ENCODE measurements at regions not wholly inside any gene's neighbourhood (a gene's known extent, or its start where the extent isn't known, plus 50 kb on each side); places are given as distances from the start of the nearest gene placed in this dataset.

- DNase-seq (ENCODE audit: low read depth, low spot score): no peak
- Histone ChIP-seq H3K27me3 (ENCODE audit: insufficient read depth, insufficient read length) (no peaks in the 10 kb centered on the region), H3K36me3 (ENCODE audit: insufficient read depth, insufficient read length, low read length) (no peaks in the 10 kb centered on the region), H3K9ac (ENCODE audit: insufficient read length, low read depth) (no peak overlapping the region), H3K4me1 (ENCODE audit: insufficient read depth, insufficient read length) (no peaks in the 10 kb centered on the region), H3K9me3 (ENCODE audit: insufficient read depth, low read length) (0 out of 2 replicates have a peak, but pooled peaks cover under 1% of the 10 kb centered on the region), H3K4me3 (ENCODE audit: insufficient read length, low read depth) (no peak overlapping the region)
- TF ChIP-seq YY1 (IDR thresholded peaks at IDR 0.05; ENCODE audit: insufficient read depth, insufficient read length): no peak
- no peak for TF ChIP-seq SUZ12 (IDR thresholded peaks at IDR 0.05; ENCODE audit: extremely low read depth, insufficient read depth, insufficient read length)
- no peak for TF ChIP-seq ZNF274 (IDR thresholded peaks at IDR 0.05; ENCODE audit: low read depth, low read length)
Observed at GRCh38 chr2:12436483-12436882, 280.3 kb upstream of the TRIB2 start.

- no peak overlapping the region for H3K4me3 ChIP-seq (ENCODE audit: insufficient read length, low read depth)
- peaks cover 5% of the 10 kb centered on the region; the same call in 1 of the 2 replicates for H3K9me3 ChIP-seq (ENCODE audit: insufficient read depth, low read length)
- H3K36me3 ChIP-seq (ENCODE audit: insufficient read depth, insufficient read length, low read length): no peaks in the 10 kb centered on the region
- H3K9ac ChIP-seq (ENCODE audit: insufficient read length, low read depth): no peak overlapping the region
- no peaks in the 10 kb centered on the region for H3K4me1 ChIP-seq (ENCODE audit: insufficient read depth, insufficient read length)
- no peak for DNase-seq (ENCODE audit: low read depth, low spot score)
- no peaks in the 10 kb centered on the region for H3K27me3 ChIP-seq (ENCODE audit: insufficient read depth, insufficient read length)
- TF ChIP-seq ZNF274 (IDR thresholded peaks at IDR 0.05; ENCODE audit: low read depth, low read length): no peak
- no peak for TF ChIP-seq SUZ12 (IDR thresholded peaks at IDR 0.05; ENCODE audit: extremely low read depth, insufficient read depth, insufficient read length)
- TF ChIP-seq YY1 (IDR thresholded peaks at IDR 0.05; ENCODE audit: insufficient read depth, insufficient read length): no peak
Observed at GRCh38 chr2:12436935-12437561, 279.7 kb upstream of the TRIB2 start.

DNA sequence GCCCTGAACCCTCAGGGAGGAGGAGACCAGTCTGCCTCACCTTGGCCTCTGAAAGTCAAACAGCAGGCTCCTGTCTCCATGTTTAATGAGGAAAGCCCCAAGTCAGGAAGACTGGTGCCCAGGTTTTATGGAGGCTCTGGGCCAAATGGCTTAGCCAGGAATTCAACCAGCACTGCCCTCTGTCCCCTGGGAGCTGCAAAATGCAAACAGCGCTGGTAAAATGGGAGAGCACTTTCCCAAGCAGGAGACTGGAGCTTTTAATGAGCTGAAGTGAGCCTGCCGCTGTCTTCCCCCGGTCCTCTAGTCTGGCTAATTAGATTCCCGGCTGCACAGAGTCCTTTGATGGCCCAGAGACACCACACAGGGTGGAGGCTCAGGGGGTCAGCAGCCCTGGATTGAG lies 276.0 kb upstream of the TRIB2 start:
- Histone ChIP-seq H3K36me3 (ENCODE audit: insufficient read depth, insufficient read length, low read length) (no peaks in the 10 kb centered on the region), H3K9me3 (ENCODE audit: insufficient read depth, low read length) (peaks cover 12% of the 10 kb centered on the region; the same call in 1 of the 2 replicates), H3K4me3 (ENCODE audit: insufficient read length, low read depth) (no peak overlapping the region), H3K9ac (ENCODE audit: insufficient read length, low read depth) (no peak overlapping the region), H3K27me3 (ENCODE audit: insufficient read depth, insufficient read length) (no peaks in the 10 kb centered on the region), H3K4me1 (ENCODE audit: insufficient read depth, insufficient read length) (no peaks in the 10 kb centered on the region)
- no peak for DNase-seq (ENCODE audit: low read depth, low spot score)
- TF ChIP-seq YY1 (IDR thresholded peaks at IDR 0.05; ENCODE audit: insufficient read depth, insufficient read length) (no peak), ZNF274 (IDR thresholded peaks at IDR 0.05; ENCODE audit: low read depth, low read length) (no peak), SUZ12 (IDR thresholded peaks at IDR 0.05; ENCODE audit: extremely low read depth, insufficient read depth, insufficient read length) (no peak)

DNA sequence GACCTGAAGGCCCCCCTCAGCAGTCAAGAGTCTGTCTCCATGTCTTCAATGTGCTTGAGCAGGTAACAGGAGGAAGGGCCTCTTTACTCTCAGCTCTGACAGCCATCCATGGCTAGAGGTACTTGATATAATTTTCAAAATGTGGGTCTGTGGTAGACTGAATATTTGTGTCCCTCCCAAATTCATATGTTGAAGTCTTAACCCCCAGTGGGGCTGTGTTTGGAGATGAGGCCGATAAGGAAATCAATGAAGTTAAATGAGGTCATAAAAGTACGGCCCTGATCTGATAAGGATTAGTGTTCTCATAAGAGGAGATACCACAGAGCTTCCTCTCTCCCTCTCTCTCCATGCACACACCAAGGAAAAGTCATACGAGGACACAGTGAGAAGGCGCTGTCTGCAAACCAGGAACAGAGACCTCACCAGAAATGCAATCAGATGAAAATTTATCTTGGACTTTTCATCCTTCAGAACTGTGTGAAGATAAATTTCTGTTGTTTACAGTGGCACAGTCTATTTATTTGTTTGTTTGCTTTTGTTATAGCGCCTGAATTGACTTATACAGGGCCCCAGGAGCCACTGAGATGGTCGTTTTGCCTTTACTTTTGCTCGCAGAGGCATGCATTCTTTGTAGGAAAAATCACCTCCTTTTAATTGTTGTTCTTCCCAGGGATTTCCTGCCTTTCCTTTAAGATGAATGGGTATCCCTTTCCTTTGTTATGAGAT lies 274.8 kb upstream of the TRIB2 start:
- Histone ChIP-seq H3K9ac (ENCODE audit: insufficient read length, low read depth) (no peak overlapping the region), H3K36me3 (ENCODE audit: insufficient read depth, insufficient read length, low read length) (no peaks in the 10 kb centered on the region), H3K9me3 (ENCODE audit: insufficient read depth, low read length) (peaks cover 12% of the 10 kb centered on the region; the same call in 1 of the 2 replicates), H3K4me1 (ENCODE audit: insufficient read depth, insufficient read length) (no peaks in the 10 kb centered on the region), H3K27me3 (ENCODE audit: insufficient read depth, insufficient read length) (no peaks in the 10 kb centered on the region), H3K4me3 (ENCODE audit: insufficient read length, low read depth) (no peak overlapping the region)
- TF ChIP-seq YY1 (IDR thresholded peaks at IDR 0.05; ENCODE audit: insufficient read depth, insufficient read length): no peak
- no peak for TF ChIP-seq ZNF274 (IDR thresholded peaks at IDR 0.05; ENCODE audit: low read depth, low read length)
- no peak for TF ChIP-seq SUZ12 (IDR thresholded peaks at IDR 0.05; ENCODE audit: extremely low read depth, insufficient read depth, insufficient read length)
- DNase-seq (ENCODE audit: low read depth, low spot score): no peak

GRCh38 chr2:12442476-12442847 lies 274.3 kb upstream of the TRIB2 start:
- H3K9me3 ChIP-seq (ENCODE audit: insufficient read depth, low read length): peaks cover 12% of the 10 kb centered on the region; the same call in 1 of the 2 replicates
- no peak for DNase-seq (ENCODE audit: low read depth, low spot score)
- H3K27me3 ChIP-seq (ENCODE audit: insufficient read depth, insufficient read length): no peaks in the 10 kb centered on the region
- H3K36me3 ChIP-seq (ENCODE audit: insufficient read depth, insufficient read length, low read length): no peaks in the 10 kb centered on the region
- H3K4me3 ChIP-seq (ENCODE audit: insufficient read length, low read depth): no peak overlapping the region
- no peaks in the 10 kb centered on the region for H3K4me1 ChIP-seq (ENCODE audit: insufficient read depth, insufficient read length)
- H3K9ac ChIP-seq (ENCODE audit: insufficient read length, low read depth): no peak overlapping the region
- TF ChIP-seq ZNF274 (IDR thresholded peaks at IDR 0.05; ENCODE audit: low read depth, low read length) (no peak), YY1 (IDR thresholded peaks at IDR 0.05; ENCODE audit: insufficient read depth, insufficient read length) (no peak), SUZ12 (IDR thresholded peaks at IDR 0.05; ENCODE audit: extremely low read depth, insufficient read depth, insufficient read length) (no peak)

DNA sequence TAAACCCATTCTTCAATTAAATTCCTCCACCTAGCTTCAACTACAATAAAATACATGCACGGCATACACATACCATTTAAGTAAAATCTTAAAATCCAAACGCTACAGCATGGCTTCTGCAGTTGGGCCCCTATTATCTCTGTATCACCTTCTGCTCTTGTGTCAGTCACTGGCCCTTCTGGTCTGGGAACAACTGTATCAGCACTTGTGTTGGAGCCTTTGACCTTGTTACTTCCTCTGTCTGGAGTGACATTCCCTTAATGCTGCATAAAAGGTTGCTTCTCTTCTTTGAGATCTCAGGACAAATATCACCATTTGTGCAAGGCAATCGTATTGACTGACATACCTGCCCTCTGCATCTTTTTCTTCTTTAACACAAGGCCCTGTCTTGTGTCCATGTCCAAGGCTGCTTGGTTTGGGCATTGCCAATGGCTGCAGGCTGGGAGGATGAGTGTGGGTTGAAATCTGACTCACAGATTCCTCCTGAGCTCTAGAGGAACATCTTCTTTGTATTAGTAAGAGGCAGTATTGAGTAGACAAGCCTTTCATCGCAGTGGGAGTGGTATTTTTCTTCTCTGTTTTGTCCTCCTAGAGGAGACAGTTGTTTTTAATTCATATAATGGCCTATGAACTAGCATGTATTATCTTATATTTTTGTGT lies 267.8 kb upstream of the TRIB2 start:
- no peak for TF ChIP-seq SUZ12 (IDR thresholded peaks at IDR 0.05; ENCODE audit: extremely low read depth, insufficient read depth, insufficient read length)
- no peak for TF ChIP-seq YY1 (IDR thresholded peaks at IDR 0.05; ENCODE audit: insufficient read depth, insufficient read length)
- TF ChIP-seq ZNF274 (IDR thresholded peaks at IDR 0.05; ENCODE audit: low read depth, low read length): no peak
- Histone ChIP-seq H3K9ac (ENCODE audit: insufficient read length, low read depth) (no peak overlapping the region), H3K27me3 (ENCODE audit: insufficient read depth, insufficient read length) (no peaks in the 10 kb centered on the region), H3K36me3 (ENCODE audit: insufficient read depth, insufficient read length, low read length) (no peaks in the 10 kb centered on the region), H3K4me3 (ENCODE audit: insufficient read length, low read depth) (no peak overlapping the region), H3K4me1 (ENCODE audit: insufficient read depth, insufficient read length) (no peaks in the 10 kb centered on the region), H3K9me3 (ENCODE audit: insufficient read depth, low read length) (no peaks in the 10 kb centered on the region)
- no peak for DNase-seq (ENCODE audit: low read depth, low spot score)

GRCh38 chr2:12451726-12452125 lies 265.0 kb upstream of the TRIB2 start:
- no peak overlapping the region for H3K4me3 ChIP-seq (ENCODE audit: insufficient read length, low read depth)
- no peaks in the 10 kb centered on the region for H3K9me3 ChIP-seq (ENCODE audit: insufficient read depth, low read length)
- no peaks in the 10 kb centered on the region for H3K4me1 ChIP-seq (ENCODE audit: insufficient read depth, insufficient read length)
- no peaks in the 10 kb centered on the region for H3K36me3 ChIP-seq (ENCODE audit: insufficient read depth, insufficient read length, low read length)
- no peak for TF ChIP-seq SUZ12 (IDR thresholded peaks at IDR 0.05; ENCODE audit: extremely low read depth, insufficient read depth, insufficient read length)
- TF ChIP-seq YY1 (IDR thresholded peaks at IDR 0.05; ENCODE audit: insufficient read depth, insufficient read length): no peak
- no peak for TF ChIP-seq ZNF274 (IDR thresholded peaks at IDR 0.05; ENCODE audit: low read depth, low read length)
- H3K27me3 ChIP-seq (ENCODE audit: insufficient read depth, insufficient read length): no peaks in the 10 kb centered on the region
- no peak overlapping the region for H3K9ac ChIP-seq (ENCODE audit: insufficient read length, low read depth)
- no peak for DNase-seq (ENCODE audit: low read depth, low spot score)
